Breast epithelium (tissue), 3 donors: ENCODE measurements at regions not wholly inside any gene's neighbourhood (a gene's known extent, or its start where the extent isn't known, plus 50 kb on each side); places are given as distances from the start of the nearest gene placed in this dataset.

Source experiments
- POLR2AphosphoS5 ChIP-seq, 3 donors: sonication (generic); formaldehyde crosslinking; IDR thresholded peaks; one replicate each; pipeline ENCODE4 v1.6.1; 2017; ENCODE audit warnings: antibody characterized with exemption in 3 of 3
- TF ChIP-seq, protein P1 (sequence below), 3 donors: fragments of 450-650 bp; IDR thresholded peaks; one replicate each; pipeline ENCODE4 v1.5.1; 2016 to 2017; ENCODE audit warnings: antibody characterized with exemption in 3 of 3, mild to moderate bottlenecking in 3 of 3, moderate library complexity in 3 of 3

GRCh38 chr6:54718541-54719023, 128.0 kb upstream of the FAM83B start:
- TF ChIP-seq POLR2AphosphoS5 (IDR thresholded peaks at IDR 0.05), result no peak
- TF ChIP-seq, protein P1, sequence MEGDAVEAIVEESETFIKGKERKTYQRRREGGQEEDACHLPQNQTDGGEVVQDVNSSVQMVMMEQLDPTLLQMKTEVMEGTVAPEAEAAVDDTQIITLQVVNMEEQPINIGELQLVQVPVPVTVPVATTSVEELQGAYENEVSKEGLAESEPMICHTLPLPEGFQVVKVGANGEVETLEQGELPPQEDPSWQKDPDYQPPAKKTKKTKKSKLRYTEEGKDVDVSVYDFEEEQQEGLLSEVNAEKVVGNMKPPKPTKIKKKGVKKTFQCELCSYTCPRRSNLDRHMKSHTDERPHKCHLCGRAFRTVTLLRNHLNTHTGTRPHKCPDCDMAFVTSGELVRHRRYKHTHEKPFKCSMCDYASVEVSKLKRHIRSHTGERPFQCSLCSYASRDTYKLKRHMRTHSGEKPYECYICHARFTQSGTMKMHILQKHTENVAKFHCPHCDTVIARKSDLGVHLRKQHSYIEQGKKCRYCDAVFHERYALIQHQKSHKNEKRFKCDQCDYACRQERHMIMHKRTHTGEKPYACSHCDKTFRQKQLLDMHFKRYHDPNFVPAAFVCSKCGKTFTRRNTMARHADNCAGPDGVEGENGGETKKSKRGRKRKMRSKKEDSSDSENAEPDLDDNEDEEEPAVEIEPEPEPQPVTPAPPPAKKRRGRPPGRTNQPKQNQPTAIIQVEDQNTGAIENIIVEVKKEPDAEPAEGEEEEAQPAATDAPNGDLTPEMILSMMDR (IDR thresholded peaks at IDR 0.05), result no peak
